ENCODE measurements at regions not wholly inside any gene's neighbourhood (a gene's known extent, or its start where the extent isn't known, plus 50 kb on each side); places are given as distances from the start of the nearest gene placed in this dataset.

DNA sequence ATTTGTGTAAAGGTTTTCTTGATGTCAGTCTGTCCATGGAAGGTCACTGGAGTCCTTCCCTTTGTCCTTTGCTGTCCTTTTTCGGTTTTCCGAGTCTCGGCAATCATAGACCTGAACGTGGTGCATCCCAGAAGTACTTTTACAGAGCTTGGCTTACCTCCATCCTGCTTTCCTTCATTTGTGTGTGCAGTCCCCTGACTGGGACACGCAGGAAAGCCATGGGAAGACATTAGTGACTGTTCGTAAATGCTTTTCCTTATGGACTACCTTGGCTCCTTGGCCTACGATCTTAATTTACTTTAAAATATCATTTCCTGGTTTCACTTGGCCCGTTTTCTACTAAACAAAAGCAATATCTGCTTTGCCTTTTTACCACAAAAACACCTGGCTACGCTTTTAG, 328.4 kb upstream of the RARB start:
- TF ChIP-seq, protein P1, sequence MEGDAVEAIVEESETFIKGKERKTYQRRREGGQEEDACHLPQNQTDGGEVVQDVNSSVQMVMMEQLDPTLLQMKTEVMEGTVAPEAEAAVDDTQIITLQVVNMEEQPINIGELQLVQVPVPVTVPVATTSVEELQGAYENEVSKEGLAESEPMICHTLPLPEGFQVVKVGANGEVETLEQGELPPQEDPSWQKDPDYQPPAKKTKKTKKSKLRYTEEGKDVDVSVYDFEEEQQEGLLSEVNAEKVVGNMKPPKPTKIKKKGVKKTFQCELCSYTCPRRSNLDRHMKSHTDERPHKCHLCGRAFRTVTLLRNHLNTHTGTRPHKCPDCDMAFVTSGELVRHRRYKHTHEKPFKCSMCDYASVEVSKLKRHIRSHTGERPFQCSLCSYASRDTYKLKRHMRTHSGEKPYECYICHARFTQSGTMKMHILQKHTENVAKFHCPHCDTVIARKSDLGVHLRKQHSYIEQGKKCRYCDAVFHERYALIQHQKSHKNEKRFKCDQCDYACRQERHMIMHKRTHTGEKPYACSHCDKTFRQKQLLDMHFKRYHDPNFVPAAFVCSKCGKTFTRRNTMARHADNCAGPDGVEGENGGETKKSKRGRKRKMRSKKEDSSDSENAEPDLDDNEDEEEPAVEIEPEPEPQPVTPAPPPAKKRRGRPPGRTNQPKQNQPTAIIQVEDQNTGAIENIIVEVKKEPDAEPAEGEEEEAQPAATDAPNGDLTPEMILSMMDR (IDR thresholded peaks at IDR 0.05), result no peak
- TF ChIP-seq POLR2A (IDR thresholded peaks at IDR 0.05), result no peak
